Activated CD4-positive, alpha-beta T cell treated with anti-CD3 and anti-CD28 coated beads, Interleukin-2, Interleukin-6, amounts not matched to agents 100 ng/mL and 50 ng/mL, durations not matched to agents 16 hours and 8 hours (primary cell): ENCODE measurements at regions not wholly inside any gene's neighbourhood (a gene's known extent, or its start where the extent isn't known, plus 50 kb on each side); places are given as distances from the start of the nearest gene placed in this dataset.
A peak's percentile ranks its signal among the peaks of the same experiment; 100 is the strongest.
"Not testable (repeated sequence)": the region's sequence is repeated elsewhere in the genome, so short reads cannot be mapped to it uniquely, and the experiment has no call there.

Source experiments
- DNase-seq: peaks from one replicate; pipeline ENCODE4 v3.0.0-alpha.2; 2020

DNA sequence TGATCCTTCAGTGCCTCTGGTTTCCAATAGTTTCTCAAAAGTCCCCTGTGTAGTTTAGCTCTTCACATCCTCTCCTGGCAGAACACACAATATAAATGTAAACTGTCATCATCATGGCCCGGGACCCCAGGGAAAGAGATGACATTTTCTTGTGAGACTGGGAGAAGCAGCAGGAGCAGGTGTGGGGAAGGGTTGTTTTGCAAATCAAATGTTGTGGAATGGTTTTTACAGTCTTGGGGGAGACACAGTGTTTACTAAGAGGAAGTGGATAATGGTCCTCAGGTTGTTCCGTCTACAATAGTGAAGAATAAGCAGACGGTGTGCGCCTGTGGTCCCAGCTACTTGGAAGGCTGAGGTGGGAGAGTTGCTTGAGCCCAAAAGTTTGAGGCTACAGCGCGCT lies 159.1 kb downstream of the SEC23IP start:
- DNase-seq, result no peak

DNA sequence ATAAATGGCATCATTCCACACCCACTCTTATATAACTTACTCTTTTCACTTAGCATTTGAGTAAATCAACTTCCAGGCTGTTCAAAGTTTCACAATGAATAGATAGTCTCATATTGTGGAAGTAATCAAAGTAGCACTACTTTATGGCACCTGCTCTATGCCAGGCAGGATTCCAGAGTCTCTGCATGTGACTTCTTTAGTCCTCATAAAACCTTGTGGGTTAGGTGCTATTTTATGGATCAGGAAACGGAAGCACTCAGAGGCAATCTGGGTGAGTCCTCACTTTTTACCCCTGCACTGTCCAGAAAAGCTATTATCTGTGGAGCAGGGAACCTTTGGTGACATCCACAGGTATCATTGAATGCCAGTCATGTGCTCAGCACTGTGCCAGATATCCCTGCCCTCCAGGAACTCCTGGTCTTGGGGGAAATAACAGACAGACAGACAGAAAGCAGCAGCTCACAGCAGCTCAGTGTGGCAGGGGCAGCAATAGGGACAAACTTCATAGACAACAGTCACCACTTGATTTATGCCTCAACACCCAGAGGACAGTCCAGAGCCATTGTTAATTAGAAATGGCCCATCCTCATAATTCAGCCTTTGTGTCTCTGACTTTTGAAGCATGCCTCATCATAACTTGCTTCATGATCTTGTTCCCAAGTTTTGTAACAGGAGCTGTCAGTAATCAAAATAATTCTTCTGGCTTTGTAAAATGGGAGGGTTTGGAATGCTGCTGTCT lies 160.6 kb downstream of the SEC23IP start:
- DNase-seq, result no peak

DNA sequence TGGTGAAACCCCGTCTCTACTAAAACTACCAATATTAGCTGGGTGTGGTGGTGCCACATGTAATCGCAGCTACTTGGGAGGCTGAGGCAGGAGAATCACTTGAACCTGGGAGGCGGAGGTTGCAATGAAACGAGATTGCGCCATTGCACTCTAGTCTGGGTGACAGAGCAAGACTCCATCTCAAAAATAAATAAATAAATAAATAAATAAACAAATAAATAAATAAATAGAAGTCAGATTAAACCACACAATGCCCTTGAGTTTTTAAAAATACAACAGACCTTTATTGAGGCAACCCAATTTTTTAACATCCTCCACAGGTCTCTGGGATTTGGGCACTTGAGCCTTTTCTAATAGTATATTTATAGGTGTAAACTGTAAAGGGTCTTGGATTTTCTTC lies 167.3 kb downstream of the SEC23IP start:
- not testable (repeated sequence) for DNase-seq

DNA sequence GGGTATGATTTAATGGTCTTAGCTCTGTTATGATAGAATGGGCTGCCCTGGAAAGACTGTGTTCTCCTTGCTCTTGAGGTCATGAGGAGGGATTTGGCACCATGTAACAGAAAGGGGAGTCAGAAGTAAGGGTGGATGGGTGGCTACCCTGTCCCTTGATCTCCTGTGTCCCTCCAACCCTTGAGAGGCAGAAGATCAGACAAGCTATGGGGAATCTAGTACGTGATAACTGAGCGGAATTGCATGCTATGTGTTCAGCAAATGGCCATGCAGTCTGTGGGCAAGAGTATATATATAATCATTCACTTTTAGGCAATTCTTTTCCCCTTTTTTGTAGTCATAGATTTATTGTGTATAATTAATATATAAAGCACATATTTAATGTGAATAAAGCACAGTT lies 174.9 kb downstream of the SEC23IP start:
- DNase-seq, result no peak

DNA sequence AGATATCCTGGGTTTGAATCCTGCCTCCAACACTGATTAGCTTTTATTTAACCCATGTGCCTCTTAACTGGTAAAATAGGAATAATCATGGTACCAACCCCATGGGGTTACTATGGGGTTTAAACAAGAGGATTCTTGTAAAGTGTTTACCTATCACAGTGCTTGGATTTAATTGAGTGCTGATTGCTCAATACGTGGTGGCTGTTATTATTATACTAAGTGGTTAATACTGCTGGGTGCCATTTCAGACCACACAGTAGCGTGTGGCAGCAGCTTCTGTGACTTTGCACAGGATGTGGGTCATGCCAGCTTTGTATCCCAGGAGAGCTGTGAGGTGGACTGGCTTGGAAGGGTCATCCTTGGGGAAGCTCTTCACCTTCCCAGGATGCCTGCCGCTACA lies 177.2 kb downstream of the SEC23IP start:
- DNase-seq, result no peak

DNA sequence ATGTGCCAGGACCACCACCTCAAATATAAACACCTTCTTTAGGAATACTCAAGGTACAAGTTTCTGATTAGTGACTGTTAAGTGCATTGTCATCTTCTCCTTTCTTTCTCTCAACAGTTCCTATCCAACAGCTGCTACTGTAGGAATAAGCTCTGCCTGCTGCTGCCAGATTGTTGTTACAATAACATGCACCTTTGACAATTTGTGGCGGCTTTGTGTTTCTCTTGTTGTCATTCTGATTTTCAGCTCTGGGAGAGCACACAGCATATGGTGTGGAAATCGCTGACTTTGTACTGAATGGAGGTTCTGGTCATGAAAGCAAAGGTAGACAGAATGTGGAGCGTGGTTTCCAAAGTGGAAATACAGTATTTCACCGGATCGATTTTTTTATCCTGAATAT lies 182.8 kb downstream of the SEC23IP start:
- DNase-seq, result no peak

DNA sequence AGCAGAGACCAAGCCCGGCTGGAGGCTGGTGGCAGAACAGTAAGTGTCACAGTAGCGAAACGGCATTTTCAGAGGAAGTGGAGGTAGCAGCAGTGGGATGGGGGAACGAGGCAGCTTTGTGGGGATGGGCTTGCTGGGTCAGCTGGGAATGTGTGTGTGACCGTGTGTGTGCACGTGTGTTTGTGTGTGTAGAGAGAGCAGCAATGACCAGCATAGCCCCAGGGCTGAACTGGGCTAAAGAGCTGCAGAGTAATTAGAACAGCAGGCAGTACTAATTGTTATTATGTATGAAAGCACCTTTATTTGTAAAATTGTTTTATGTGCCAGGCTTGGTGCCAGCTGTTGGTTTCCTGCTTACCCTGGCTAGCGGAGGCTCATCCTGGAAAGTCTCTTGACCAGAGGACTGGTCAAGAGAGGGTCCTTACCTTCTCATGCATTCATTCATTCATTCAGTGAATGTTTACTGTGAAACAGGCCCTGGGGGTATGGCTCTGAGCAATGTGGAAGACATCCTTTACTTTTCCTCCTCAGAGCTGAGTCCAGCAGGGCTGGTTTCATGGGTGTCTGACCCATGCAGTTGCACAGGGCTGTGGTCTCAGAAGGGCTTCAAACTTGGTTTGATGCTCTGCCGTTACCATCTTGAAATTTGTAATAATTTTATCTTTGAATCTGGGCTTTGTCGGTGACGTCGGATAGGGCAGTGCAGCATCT lies 184.6 kb downstream of the SEC23IP start:
- DNase-seq, result no peak

DNA sequence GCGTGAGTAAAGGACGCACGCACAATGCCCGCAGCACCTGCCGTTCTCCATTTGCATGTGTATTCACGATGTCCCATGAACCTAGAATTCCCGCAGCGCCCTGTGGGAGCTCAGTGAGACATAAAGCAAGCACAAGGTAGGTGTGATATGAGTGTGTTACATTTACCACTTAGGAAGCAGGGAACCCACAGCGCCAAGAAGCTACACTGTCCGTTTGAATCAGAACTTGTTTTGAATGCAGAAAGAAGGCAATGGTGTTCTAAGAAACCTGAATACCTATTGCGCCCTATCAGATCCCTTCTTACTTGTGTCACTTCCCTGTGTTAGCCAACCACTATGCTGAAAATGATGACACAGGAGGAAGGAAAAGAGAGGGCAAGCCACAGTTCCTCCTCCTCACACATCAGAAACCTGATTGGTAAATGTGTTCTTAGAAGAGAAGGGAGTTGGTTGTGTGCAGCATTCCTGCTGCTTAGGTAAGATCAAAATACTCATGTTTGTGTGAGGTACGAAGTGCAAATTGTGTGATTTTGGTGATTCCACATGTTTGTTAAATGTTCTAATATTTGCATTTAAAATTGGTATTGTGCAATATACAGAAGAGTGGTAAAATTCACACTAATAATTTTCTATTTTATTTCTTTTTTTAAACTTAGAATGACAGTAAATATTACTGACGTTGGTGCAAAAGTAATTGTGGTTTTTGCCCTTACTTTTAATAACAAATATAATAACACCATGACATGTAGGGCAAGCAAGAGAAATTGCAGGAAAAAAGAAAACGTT lies 185.4 kb downstream of the SEC23IP start:
- peak; percentile 63 for DNase-seq

DNA sequence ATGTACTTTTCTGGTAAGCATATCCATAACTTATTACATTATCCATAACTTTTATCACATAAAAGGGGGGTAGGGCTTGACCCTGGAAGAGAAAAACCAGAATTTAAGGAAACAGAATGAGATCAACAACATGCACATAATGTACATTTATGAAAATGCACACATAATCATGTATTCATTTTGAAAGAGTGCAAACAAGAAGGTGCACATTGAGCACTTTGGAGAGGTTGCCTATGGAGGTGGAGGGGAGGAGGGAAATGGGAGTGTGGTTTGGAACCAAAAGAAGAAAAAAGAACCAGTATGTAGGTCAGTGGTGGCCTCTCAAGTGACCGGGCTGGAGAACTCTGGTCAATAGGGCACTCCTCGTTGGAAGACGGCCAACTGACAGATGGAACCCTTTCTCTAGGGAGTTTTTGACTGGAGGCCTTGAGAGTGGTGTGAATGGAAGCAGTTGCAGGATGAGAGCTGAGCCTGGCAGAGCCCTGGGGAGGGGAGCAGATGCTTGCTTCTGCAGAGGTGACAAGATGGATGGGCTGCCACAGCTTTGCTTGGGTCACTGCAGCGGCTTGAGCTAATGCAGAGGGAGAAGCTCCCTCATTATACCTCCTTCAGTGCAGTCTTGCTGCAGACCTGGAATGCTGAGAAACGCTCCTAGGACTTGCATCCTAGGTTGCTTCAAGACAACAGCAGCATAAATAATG lies 192.7 kb downstream of the SEC23IP start:
- no peak for DNase-seq

DNA sequence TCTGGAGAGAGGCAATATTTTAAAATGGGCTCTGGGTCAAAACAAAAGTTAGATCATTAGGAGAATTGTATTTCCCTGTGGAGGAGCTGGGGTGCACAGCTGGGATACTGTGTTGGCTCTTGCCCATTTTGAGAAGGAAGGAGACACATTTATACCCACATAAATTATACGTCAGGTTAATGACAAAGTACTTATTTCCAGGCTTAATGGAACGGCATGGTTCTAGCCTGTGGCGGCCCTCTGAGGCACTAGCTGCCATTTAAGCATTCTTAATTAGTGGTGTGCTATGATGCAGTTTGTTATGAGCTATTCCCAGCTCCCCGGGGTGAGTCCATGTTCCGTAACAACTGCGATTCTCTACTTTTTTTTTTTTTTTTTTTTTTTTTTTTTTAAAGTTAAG lies 193.5 kb downstream of the SEC23IP start:
- DNase-seq, result no peak

DNA sequence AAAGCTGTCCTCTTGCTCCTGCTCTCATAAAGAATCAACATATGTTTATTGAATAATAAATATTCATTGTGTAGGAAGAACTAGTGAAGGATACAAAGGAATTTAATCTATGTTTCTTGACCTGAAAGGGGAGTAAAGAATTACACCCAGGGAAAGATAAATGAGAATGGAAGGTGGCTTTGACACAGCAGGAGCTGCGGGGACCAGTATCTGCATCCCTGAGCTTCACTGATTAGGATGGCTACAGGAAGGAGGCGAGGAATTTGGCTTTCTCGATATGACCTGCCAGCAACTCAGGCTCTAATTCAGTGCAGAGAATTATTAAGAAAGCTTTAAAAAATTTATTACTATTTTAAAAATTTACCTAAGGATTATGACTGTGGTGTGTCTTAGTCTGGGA lies 194.6 kb downstream of the SEC23IP start:
- DNase-seq, result no peak

DNA sequence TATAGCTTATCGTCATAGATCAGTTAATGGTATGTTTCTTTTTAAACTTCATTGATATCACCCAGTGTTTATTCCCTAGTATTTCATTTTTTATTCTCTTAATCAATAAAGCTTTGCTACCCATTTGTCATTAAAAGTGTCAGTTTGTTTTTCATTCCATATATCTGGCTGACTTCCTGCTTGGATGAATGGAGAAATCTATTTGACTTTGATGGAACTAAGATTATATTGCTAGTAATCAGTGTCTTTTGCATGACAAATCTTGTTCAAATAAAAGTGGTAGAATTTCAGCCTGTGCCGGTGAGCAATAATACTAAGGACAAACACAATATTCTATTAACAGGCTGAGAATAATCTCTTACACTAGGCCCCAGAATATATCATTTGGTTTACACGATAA lies 203.3 kb downstream of the SEC23IP start:
- no peak for DNase-seq

DNA sequence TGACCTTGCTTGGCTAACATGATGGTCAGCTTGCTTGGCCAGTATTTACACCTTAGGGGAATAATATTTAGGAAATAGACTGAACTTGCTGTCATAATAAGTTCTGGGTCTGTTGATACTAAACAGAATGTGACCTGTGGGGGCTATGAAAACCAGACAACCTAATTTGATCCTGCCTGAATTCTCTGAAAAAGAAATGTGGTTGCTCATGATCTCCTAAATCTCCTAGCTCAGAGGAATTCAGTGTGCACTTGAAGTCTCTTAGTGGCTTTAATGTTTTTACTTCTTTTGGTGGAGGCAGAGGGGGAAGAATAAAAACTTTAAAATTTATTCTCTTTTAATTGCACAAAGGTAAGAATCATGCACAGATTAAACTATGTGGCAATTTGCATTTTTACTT lies 205.2 kb downstream of the SEC23IP start:
- DNase-seq, result no peak

DNA sequence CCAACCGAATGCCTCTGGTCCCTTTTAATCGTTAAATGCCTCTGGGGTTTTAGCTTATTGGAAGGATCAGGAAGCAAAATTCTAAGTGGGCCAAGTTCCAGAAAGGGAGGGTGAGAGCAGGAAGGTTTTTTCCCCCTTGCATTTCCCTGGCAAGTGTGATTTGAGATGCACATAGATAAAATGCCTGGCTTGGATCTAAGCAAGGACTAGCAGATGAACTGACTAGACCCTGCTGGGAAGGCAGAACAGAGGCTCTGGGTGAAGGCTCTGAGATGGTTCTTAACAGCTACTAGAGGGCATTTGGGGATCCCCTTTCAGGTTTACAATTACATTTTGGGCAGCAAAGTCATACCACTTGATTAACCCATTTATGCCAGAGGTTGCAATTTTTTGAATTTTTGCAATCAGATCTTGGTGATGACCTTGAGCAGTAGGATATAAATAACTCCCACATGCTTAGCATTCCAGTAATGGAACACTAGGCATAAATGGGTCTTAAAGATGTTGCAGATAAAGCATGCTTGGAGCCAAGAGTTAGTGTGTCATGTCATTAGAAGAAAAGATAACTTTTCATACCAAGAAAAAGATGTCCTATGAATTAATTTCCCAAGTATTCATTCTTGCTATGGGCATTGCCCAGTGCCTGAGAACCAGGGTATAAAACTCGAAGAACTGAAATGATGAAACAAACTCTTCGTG lies 205.9 kb downstream of the SEC23IP start:
- DNase-seq, result no peak

DNA sequence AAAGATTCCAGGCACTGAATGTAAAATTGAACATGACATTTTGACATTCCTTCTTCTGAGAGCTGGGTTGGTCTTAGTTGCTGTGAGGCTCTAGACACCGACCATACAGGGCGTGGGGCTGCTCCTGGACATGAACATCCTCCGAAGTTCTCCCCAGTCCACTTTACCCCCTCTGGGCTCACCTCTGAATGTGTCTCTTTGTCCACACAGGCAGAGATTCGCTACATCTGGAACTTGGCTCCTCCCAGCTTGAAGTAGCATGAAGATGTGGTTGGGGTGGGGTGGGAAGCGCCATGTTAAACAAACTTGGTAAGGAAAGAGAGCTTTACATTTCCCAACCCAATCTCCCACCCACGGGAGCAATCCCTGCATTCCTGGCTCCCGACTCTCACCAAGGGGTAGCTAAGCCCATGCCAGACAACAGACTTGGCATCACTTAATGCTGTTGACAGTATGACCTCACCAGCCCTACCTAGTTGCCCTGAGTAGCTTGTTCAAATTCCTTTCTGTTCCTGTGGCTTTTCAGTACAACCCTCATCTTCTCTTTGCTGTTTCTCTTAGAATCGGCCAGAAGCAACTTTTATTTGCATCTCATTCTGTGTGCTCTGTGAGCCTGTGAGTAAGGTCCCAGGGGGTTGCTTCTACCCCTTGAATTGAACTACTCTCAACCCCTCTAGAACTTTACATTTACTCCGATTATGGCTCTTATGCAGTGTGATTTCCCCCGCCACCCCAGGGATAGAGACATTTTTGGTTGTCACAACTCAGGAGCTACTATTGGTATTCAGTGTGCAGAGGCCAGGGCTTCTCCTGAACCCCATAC lies 211.4 kb downstream of the SEC23IP start:
- no peak for DNase-seq

DNA sequence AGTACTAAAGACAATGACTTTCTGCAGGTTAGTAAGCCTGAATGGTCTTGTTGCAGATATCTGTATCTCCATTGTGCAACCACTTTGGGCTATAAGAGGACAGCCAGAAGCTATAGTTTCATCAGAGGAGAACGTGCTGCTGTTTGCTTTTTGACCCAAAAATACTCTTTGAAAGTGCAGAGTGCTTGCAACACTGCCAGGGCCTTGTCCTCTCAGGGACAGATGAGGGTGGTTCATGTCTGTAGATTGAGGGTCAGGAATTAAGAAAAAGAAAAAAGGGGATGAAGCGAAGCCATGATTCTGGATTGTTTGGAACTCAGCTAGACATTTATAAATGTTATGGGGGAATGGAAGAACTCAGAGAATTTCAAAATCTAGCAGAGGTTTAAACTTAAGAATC lies 212.5 kb downstream of the SEC23IP start:
- DNase-seq, result no peak

DNA sequence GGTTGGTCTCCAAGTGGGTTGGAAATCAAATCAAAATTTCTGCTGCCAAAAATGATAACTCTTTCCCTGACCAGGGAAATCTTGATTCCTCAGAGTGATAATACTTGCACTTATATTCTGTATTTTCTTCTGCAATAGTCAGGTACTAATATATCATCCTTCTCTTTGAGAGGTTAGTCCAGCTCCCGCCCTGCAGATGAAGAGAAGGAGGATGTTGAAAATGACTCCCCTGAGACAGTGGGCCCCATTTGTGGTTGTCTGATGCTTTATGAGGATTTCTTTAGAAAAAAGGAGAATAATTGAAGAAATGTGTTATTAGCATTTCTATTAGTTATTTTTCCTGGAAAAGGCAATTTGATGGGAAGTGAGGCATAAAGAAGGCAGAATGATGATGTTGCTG lies 213.0 kb downstream of the SEC23IP start:
- no peak for DNase-seq

DNA sequence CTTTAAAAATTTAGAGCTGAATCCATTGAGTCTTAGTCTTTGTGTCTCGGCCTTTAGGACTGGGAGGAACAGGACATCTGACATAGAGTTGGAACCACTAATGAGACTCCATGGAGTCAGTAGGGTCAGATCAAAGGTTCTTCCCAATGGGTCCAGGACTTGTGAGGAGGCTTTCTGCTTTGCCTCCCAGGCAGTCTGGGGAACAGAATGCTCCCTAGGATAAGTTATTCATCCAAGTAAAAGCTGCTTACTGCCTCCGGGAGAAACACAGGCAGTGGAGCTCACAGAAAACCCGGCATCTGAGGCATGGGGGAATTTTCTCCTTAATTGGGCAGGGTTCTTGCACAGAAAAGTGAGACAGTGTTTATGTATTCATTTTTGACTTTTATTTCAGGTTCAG lies 216.4 kb downstream of the SEC23IP start:
- no peak for DNase-seq

DNA sequence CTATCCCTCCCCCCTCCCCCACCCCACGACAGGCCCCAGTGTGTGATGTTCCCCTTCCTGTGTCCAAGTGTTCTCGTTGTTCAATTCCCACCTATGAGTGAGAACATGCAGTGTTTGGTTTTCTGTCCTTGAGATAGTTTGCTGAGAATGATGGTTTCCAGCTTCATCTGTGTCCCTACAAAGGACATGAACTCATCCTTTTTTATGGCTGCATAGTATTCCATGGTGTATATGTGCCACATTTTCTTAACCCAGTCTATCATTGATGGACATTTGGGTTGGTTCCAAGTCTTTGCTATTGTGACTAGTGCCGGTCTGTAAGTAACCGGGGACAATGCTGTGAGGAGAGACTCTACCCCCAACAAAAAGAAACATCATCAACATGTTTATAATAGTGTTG lies 217.2 kb downstream of the SEC23IP start:
- DNase-seq, result not testable (repeated sequence)

DNA sequence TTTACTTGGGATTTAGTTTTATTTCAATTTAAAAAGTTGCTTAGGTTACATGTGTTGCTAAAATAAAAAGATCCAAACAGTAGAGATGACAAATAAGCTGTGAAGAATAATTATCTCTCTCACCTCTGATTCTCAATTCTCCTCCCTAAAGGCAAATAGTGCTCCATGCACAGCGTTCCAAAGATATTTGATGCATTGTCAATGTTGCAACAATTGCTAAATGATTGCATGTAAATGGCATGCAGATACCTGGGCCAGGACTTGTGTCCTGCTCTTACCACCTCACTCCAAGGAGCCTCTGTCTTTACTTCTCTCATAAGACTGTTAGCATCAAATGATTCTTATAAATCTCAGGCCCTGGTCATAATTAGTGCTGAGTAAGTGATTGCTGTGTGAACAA lies 217.7 kb downstream of the SEC23IP start:
- DNase-seq, result no peak

DNA sequence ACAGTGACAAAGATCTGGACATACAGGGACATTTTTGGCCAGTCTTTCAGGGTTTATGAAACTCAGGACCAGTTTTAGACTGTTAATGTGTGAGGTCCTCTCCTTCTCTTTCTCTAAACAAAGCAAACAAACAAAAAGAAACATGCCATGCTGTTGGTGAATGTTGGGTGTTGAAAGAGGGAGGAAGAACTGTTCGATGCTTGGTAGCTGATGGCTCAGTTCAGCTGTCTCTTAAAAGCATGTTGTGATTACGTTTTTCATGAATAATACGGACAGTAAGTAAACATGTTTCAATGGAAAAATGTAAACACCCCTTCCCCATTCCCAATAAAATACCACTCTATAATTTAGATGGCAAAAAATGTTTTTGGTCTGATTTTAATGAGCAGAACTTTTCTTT lies 219.1 kb downstream of the SEC23IP start:
- no peak for DNase-seq

DNA sequence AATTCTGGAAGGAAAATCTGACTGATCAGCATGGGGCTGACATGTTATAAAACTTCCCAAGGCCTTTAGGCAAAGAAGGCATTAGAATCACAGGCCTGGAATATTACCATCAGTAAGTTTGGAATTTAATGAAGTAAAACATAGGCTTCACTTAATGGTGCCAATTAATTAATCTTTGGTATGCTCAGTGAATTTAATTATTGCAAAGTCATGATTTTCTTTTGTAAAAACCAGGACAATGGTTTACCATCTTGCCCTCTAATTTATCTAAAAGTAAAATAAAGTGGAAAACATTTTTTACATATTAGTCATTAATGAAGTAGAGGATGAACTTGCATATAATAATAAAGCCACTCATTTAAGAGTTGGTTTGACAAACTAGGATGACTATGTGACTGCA lies 220.3 kb downstream of the SEC23IP start:
- DNase-seq, result no peak
